GM10266 (cell line): ENCODE measurements at regions not wholly inside any gene's neighbourhood (a gene's known extent, or its start where the extent isn't known, plus 50 kb on each side); places are given as distances from the start of the nearest gene placed in this dataset.

Experiments
- DNase-seq: peaks from one replicate; pipeline ENCODE4 v3.0.0; 2012; ENCODE audit errors: extremely low spot score
- TF ChIP-seq, protein P1 (sequence below): IDR thresholded peaks from 2 replicates; pipeline ENCODE4 v1.5.1; 2012; ENCODE audit warnings: mild to moderate bottlenecking, low read depth; ENCODE audit not compliant: control insufficient read depth, insufficient read depth; ENCODE audit errors: missing control alignments

DNA sequence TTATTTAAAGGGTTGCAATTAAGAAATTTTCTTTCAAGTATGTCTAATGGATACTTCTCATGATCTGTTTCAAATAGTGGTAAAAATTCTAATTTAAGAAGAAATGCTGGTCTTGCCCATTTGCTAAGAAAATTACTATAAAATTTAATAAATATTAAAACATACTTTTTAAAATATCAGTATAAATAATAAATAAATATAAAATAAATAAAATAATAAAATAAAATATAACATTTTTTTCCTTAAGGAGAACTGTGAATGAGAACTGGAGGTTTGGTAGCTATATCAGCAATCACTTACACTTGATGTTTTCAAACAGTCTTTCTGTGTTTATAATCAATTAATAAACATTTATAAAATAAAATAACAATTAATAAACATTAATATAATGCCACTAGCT is 266.1 kb downstream of the HGF start:
- no peak for DNase-seq
- TF ChIP-seq, protein P1, sequence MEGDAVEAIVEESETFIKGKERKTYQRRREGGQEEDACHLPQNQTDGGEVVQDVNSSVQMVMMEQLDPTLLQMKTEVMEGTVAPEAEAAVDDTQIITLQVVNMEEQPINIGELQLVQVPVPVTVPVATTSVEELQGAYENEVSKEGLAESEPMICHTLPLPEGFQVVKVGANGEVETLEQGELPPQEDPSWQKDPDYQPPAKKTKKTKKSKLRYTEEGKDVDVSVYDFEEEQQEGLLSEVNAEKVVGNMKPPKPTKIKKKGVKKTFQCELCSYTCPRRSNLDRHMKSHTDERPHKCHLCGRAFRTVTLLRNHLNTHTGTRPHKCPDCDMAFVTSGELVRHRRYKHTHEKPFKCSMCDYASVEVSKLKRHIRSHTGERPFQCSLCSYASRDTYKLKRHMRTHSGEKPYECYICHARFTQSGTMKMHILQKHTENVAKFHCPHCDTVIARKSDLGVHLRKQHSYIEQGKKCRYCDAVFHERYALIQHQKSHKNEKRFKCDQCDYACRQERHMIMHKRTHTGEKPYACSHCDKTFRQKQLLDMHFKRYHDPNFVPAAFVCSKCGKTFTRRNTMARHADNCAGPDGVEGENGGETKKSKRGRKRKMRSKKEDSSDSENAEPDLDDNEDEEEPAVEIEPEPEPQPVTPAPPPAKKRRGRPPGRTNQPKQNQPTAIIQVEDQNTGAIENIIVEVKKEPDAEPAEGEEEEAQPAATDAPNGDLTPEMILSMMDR: no peak

DNA sequence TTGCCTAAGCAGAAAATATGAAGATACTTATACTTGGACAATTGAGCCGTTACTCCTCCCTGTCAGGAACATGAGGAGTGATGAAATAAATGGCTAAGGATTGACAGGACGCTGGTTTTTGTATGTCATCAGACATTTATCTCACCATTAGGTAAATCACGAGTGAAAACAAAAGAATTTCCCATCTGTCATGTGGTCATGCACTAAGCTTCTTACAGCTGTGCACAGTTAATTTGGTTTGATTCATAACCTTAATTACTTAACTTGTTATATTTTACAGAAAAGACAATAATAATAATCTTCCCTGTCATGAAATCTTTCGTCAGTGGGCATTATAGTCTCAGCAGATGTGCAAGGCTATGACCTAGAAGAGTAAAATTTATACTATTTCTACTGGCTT is 266.5 kb downstream of the HGF start:
- DNase-seq: no peak
- TF ChIP-seq, protein P1: no peak

DNA sequence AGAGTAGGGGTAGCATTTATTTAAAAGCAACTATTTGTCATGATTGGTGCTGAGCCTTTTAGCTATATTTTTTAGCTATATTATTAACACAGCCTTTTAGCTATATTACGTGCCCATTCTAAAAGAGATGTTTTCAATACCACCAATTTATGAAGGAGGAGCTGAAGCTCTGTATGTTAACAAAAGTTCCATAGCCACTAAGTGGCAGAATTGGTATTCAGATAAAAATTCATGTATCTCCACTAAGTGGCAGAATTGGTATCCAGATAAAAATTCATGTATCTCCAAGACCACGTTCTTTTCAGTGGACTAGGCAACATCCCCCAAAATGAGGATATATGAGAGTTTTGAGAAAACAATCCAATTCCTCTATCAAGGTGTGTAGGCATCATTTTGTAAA is 268.6 kb downstream of the HGF start:
- no peak for DNase-seq
- TF ChIP-seq, protein P1: no peak

DNA sequence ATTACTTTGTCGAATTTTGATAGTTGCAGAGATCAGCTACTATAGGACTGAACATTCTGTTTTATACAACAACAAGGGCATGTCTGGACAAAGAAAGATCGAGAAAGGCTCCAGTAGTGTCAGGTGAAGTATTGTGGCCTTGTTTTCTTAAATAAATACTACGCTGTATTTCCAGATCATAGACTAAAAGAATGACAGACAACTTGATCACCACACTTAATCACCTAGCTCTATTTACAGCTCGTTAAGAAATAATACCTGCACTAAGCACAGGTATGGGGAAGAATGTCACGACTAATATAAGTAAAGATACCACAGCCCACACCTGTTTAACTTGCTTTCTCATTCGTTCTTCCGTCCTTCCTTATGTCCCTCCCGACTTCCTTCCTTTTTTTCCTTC is 269.2 kb downstream of the HGF start:
- no peak for DNase-seq
- TF ChIP-seq, protein P1: no peak

DNA sequence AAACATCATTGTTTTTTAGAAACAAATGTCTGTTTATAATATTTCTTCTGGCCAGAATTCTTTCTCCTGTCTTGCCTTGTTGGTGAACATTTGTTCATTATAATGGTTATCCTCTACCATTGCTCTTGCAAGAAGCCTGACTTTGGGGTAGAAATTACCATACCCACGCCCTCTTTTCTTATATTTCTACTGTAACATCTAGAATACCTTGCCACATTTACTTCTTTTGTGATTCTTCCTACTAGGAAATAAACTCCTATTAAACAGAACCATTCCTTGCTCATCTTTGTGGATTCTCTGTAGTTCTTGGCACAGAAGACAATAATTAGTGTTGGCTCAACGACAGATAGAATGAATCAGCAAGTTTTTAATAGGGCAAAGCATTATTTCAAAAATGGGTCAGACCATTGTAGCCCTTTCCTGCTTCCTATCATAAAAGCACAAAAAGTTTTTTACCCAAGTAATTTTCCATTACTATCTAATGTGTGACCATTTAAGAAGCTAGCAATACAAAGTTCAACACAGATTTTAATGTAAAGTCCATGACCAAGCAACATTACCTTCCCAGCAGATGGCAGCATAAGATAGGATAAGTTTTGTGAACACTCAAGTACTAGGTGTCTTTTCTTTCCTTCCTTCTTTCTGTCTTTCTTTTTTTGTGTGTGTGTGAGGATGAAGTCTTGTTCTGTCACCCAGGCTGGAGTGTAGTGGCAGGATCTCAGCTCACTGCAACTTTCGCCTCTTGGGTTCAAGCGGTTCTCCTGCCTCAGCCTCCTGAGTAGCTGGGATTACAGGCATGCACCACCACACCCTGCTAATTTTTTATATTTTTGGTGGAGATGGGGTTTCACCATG is 270.4 kb downstream of the HGF start:
- peak; percentile 23 for DNase-seq
- TF ChIP-seq, protein P1: peak; percentile 63

DNA sequence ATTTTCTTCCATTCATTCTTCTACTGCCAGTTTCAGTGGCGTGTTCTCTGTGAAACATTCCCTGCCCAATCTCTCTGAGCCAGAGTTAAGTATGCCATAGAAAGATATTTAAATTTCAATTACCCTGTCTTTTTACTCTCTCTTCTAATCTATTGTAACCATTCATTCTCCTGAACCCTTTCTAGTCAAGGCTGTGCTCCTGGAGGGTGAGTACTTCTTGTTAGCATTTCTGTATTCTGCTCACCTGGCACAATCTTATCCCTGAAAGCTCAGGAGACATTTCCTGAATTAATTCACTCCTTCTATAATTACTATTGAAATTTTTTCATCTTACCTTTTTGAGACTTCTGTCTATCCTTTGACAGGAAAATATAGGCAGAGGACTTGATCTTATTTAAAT is 271.7 kb downstream of the HGF start:
- TF ChIP-seq, protein P1: no peak
- no peak for DNase-seq

DNA sequence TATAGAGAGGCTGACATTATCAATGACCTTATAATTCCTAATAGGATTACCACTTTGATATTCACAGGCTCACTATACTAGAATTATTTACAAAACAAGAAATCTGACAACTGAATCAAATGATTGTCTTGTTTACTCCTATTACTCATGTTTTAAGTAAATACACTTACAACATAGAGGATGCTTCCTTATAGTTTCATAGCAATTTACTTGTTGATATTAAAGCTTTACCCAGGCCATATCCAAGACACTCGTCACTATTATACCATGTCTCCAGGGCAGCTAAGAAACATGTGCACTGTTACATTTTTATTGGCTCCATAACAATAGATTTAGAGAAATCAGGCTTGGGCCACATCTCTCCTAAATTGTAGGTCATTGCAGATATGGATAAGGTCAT is 276.9 kb downstream of the HGF start:
- DNase-seq: no peak
- TF ChIP-seq, protein P1: no peak
